ENCODE measurements at regions not wholly inside any gene's neighbourhood (a gene's known extent, or its start where the extent isn't known, plus 50 kb on each side); places are given as distances from the start of the nearest gene placed in this dataset.

- in situ Hi-C loops (cut with HindIII; ENCODE audit: low pct_ligation_motif_present, low pct_unique_long_range_greater_than_20kb, low sequenced_read_pairs) = no loop called here
- DNase-seq = no peak
These were observed 365.7 kb downstream of the IRX2 start for GRCh38 chr5:2385818-2386217.

- in situ Hi-C loops (cut with HindIII; ENCODE audit: low pct_ligation_motif_present, low pct_unique_long_range_greater_than_20kb, low sequenced_read_pairs) = no loop called here
- no peak for DNase-seq
These were observed 367.8 kb downstream of the IRX2 start for GRCh38 chr5:2383698-2384065.

- DNase-seq = no peak
- in situ Hi-C loops (cut with HindIII; ENCODE audit: low pct_ligation_motif_present, low pct_unique_long_range_greater_than_20kb, low sequenced_read_pairs) = no loop called here
These were observed 368.4 kb downstream of the IRX2 start for GRCh38 chr5:2382776-2383697.

DNA sequence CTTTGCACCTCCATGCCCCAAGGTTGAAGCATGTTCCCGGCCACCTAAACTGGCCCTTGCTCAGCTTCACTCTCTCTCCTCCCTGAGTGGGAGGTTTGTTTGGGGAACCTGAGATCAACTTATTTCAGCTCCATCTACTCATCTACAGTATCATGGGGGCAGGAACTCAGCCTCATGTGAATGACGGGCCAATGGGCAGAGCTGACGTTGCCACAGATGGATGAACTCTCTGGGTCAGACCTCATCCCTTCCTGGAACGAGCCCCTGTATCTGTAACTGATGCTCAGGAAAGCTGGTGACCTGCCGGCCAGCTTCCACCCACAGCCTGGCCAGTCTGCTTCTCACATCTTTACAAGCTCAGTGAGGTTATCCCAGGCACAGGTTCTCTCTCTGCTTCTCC lies 369.6 kb downstream of the IRX2 start:
- no peak for DNase-seq
- in situ Hi-C loops (cut with HindIII; ENCODE audit: low pct_ligation_motif_present, low pct_unique_long_range_greater_than_20kb, low sequenced_read_pairs) = no loop called here

- DNase-seq = no peak
- in situ Hi-C loops (cut with HindIII; ENCODE audit: low pct_ligation_motif_present, low pct_unique_long_range_greater_than_20kb, low sequenced_read_pairs) = no loop called here
These were observed 370.4 kb downstream of the IRX2 start for GRCh38 chr5:2381070-2381469.

GRCh38 chr5:2378976-2379375 lies 372.5 kb downstream of the IRX2 start:
- in situ Hi-C loops (cut with HindIII; ENCODE audit: low pct_ligation_motif_present, low pct_unique_long_range_greater_than_20kb, low sequenced_read_pairs) = no loop called here
- no peak for DNase-seq

DNA sequence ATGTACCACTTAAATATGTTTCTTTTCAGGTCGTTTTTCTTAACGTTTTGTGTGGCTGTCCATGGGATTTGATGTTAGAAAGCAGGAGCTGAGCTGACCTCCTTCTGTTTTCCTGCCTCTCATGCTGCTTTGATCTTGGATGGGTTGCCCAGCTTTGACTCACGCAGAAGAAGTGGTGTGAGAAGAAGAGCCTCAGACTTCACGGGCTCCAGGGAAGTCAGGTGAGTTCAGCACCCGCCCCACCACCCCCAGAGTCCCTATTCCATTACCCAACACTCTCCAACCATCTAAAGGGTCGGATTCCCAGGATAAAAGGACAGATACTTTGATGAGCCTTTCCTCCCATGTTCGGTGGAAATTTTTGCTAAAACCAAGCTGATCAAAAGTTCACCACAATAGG lies 373.4 kb downstream of the IRX2 start:
- no peak for DNase-seq
- in situ Hi-C loops (cut with HindIII; ENCODE audit: low pct_ligation_motif_present, low pct_unique_long_range_greater_than_20kb, low sequenced_read_pairs) = no loop called here

DNA sequence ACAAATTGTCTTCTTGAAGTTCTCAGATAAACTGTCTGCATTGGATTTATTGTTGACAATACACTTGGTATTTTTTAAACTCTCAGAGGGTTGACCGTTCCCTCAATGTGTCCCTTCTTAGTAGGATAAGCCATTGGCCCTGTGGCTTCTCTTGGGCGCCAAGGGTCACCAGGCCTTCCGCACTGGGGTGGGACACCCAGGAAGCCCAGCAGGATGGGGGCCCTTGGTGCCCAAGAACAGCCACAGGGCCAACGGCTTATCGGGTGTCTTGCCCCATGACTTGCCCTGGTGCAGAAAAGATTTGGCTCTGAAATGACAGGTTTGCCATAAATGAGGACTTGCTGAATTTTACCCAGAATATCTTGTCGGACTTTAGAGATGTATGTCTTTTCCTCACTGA lies 375.0 kb downstream of the IRX2 start:
- no peak for DNase-seq
- in situ Hi-C loops (cut with HindIII; ENCODE audit: low pct_ligation_motif_present, low pct_unique_long_range_greater_than_20kb, low sequenced_read_pairs) = no loop called here

- in situ Hi-C loops (cut with HindIII; ENCODE audit: low pct_ligation_motif_present, low pct_unique_long_range_greater_than_20kb, low sequenced_read_pairs) = no loop called here
- DNase-seq = no peak
These were observed 375.7 kb downstream of the IRX2 start for GRCh38 chr5:2375757-2376250.

GRCh38 chr5:2375291-2375690 lies 376.2 kb downstream of the IRX2 start:
- in situ Hi-C loops (cut with HindIII; ENCODE audit: low pct_ligation_motif_present, low pct_unique_long_range_greater_than_20kb, low sequenced_read_pairs) = no loop called here

DNA sequence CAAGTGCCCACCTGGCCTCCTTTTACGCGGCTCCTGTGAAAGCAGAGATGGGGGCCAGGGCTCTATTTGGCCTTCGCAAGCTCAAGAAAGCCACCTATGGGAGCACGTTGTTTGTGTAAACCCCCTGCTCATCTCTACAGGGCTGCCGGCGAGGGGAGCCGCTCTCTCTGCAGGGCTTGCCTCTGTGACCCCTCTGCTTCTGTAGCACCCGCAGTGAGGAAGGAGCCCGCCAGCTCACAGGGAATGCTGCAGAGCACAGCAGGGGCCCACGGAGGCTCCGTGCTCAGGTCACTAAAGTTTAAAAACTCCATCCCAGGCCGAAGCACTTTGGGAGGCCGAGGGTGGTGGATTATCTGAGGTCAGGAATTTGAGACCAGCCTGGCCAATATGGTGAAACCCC lies 376.8 kb downstream of the IRX2 start:
- no peak for DNase-seq
- in situ Hi-C loops (cut with HindIII; ENCODE audit: low pct_ligation_motif_present, low pct_unique_long_range_greater_than_20kb, low sequenced_read_pairs) = no loop called here

More at GRCh38 chr5:2375291-2375690, 376.2 kb downstream of the IRX2 start:
- DNase-seq = no peak

DNA sequence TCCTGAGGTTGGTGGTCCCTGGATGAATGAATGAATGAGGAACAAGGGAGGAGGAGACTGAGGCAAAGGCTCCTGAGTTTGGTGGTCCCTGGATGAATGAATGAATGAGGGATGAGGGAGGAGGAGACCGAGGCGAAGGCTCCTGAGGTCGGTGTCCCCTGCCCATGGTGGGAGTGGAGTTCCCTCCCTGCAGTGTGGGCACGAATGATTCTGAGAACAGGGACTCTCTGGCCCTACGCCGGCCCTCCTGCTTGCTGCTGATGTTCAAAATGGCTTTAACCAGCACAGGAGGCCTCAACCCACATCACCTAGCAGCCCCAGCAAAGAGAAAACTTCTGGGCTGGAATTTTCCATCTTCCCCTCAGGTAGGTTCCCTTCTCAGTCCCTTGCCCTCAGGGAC lies 377.8 kb downstream of the IRX2 start:
- no peak for DNase-seq
- in situ Hi-C loops (cut with HindIII; ENCODE audit: low pct_ligation_motif_present, low pct_unique_long_range_greater_than_20kb, low sequenced_read_pairs) = no loop called here

DNA sequence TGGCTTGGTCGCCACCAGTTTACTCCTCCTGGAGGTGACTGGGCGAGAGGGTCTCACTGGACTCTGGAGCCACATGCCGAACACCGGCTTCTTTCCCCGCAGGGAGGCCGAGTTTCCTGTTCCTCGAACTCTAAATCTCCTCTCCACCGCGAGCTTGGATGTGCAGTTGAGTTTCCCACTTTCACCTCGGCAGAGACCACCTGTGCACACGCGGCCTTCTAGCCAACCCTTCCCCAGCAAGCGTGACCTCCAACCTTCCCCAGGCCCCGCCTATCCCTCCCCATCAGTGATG lies 380.1 kb downstream of the IRX2 start:
- no peak for DNase-seq
- in situ Hi-C loops (cut with HindIII; ENCODE audit: low pct_ligation_motif_present, low pct_unique_long_range_greater_than_20kb, low sequenced_read_pairs) = no loop called here

GRCh38 chr5:2370626-2371418 lies 380.7 kb downstream of the IRX2 start:
- DNase-seq = no peak
- in situ Hi-C loops (cut with HindIII; ENCODE audit: low pct_ligation_motif_present, low pct_unique_long_range_greater_than_20kb, low sequenced_read_pairs) = no loop called here

GRCh38 chr5:2369178-2369577 lies 382.3 kb downstream of the IRX2 start:
- DNase-seq = no peak
- in situ Hi-C loops (cut with HindIII; ENCODE audit: low pct_ligation_motif_present, low pct_unique_long_range_greater_than_20kb, low sequenced_read_pairs) = no loop called here

DNA sequence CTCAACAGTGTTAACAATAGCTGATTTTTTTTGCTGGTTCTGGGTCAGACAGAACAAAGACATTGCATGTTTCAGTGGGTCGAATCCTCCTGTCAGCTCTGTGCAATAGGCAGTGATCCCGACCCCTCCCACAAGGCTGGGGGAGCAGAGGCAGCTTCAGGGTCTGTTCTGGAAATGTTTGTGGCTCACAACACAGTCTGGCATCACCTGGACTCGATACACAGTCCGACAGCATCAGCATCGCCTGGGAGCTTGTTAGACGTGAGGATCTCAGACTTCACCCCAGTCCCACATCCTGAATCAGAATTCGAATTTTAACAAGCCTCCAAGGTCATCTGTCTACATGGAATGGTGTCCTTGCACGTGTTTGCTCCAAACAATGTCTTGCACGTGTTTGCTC lies 384.7 kb downstream of the IRX2 start:
- DNase-seq = no peak
- in situ Hi-C loops (cut with HindIII; ENCODE audit: low pct_ligation_motif_present, low pct_unique_long_range_greater_than_20kb, low sequenced_read_pairs) = no loop called here

- DNase-seq = no peak
- in situ Hi-C loops (cut with HindIII; ENCODE audit: low pct_ligation_motif_present, low pct_unique_long_range_greater_than_20kb, low sequenced_read_pairs) = no loop called here
These were observed 394.2 kb downstream of the IRX2 start for GRCh38 chr5:2357309-2357708.

DNA sequence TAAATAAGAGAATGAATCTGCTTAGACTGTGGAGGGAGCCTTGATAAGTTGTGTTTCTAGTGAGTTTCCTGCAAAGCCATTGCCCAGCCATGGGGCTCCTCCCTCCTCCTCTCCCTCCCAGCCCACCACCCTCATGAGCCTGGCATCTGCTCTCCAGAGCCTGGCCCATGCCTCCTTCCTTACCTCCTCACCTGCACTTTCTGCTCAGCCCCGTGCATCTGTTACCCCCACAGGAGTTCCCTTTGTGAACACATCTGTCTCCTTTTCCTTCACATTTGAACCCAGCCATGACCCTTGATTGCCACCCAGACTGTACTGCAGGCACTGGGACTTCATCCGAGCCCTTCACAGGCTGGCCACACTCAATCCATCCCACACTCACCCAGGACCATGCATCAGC lies 395.6 kb downstream of the IRX2 start:
- DNase-seq = no peak
- in situ Hi-C loops (cut with HindIII; ENCODE audit: low pct_ligation_motif_present, low pct_unique_long_range_greater_than_20kb, low sequenced_read_pairs) = no loop called here

- in situ Hi-C loops (cut with HindIII; ENCODE audit: low pct_ligation_motif_present, low pct_unique_long_range_greater_than_20kb, low sequenced_read_pairs) = no loop called here
- DNase-seq = no peak
These were observed 397.5 kb downstream of the IRX2 start for GRCh38 chr5:2353871-2354440.

GRCh38 chr5:2353211-2353610 lies 398.3 kb downstream of the IRX2 start:
- no peak for DNase-seq
- in situ Hi-C loops (cut with HindIII; ENCODE audit: low pct_ligation_motif_present, low pct_unique_long_range_greater_than_20kb, low sequenced_read_pairs) = no loop called here
